Breast epithelium (tissue), 4 donors: ENCODE measurements at regions not wholly inside any gene's neighbourhood (a gene's known extent, or its start where the extent isn't known, plus 50 kb on each side); places are given as distances from the start of the nearest gene placed in this dataset.
"Not testable (repeated sequence)": the region's sequence is repeated elsewhere in the genome, so short reads cannot be mapped to it uniquely, and the experiment has no call there.

Experiments
- DNase-seq, 2 donors: peaks; one replicate each; pipeline ENCODE4 v3.0.0-alpha.2; 2019; ENCODE audit warnings: low spot score in 2 of 2
- H3K27ac ChIP-seq, 2 donors: fragments of 200-600 bp; sonication (generic) in 1 of 2; one replicate each; pipeline ENCODE4 v1.5.1; 2016 to 2019; ENCODE audit warnings: mild to moderate bottlenecking in 1 of 2
- H3K27me3 ChIP-seq, 2 donors: fragments of 200-600 bp; sonication (generic) in 1 of 2; one replicate each; pipeline versions ENCODE4 v1.5.1 to v1.6.0; 2017 to 2019; ENCODE audit warnings: control low read depth in 1 of 2, mild to moderate bottlenecking in 1 of 2
- H3K36me3 ChIP-seq: fragments of 200-600 bp; one replicate; pipeline ENCODE4 v1.5.1; 2019
- H3K4me1 ChIP-seq, 2 donors: fragments of 200-600 bp; sonication (generic); one replicate each; pipeline ENCODE4 v1.5.1; 2016 to 2019; ENCODE audit warnings: control low read depth in 1 of 2
- H3K4me3 ChIP-seq, 3 donors: fragments of 200-600 bp; sonication (generic); 1 replicate in 2 of 3; 2 replicates in 1 of 3; pipeline ENCODE4 v1.5.1; 2016 to 2019; ENCODE audit warnings: mild to moderate bottlenecking in 3 of 3, moderate library complexity in 2 of 3
- H3K9me3 ChIP-seq, 2 donors: fragments of 200-600 bp; sonication (generic) in 1 of 2; one replicate each; pipeline ENCODE4 v1.5.1; 2016 to 2019; ENCODE audit warnings: control low read depth in 1 of 2
- POLR2A ChIP-seq: fragments of 450-650 bp; IDR thresholded peaks from one replicate; pipeline ENCODE4 v1.6.1; 2016; ENCODE audit warnings: antibody characterized with exemption, mild to moderate bottlenecking, moderate library complexity
- POLR2AphosphoS5 ChIP-seq, 3 donors: sonication (generic); formaldehyde crosslinking; IDR thresholded peaks; one replicate each; pipeline ENCODE4 v1.6.1; 2017; ENCODE audit warnings: antibody characterized with exemption in 3 of 3
- intact Hi-C: fragments of 100-400 bp; cut with DNase I; formaldehyde crosslinking; loops from one replicate; pipeline ENCODE4 v1.15.1; 2023; ENCODE audit warnings: low total_unique reads
- TF ChIP-seq, protein P1 (sequence below), 3 donors: fragments of 450-650 bp; IDR thresholded peaks; one replicate each; pipeline ENCODE4 v1.5.1; 2016 to 2017; ENCODE audit warnings: antibody characterized with exemption in 3 of 3, mild to moderate bottlenecking in 3 of 3, moderate library complexity in 3 of 3

DNA sequence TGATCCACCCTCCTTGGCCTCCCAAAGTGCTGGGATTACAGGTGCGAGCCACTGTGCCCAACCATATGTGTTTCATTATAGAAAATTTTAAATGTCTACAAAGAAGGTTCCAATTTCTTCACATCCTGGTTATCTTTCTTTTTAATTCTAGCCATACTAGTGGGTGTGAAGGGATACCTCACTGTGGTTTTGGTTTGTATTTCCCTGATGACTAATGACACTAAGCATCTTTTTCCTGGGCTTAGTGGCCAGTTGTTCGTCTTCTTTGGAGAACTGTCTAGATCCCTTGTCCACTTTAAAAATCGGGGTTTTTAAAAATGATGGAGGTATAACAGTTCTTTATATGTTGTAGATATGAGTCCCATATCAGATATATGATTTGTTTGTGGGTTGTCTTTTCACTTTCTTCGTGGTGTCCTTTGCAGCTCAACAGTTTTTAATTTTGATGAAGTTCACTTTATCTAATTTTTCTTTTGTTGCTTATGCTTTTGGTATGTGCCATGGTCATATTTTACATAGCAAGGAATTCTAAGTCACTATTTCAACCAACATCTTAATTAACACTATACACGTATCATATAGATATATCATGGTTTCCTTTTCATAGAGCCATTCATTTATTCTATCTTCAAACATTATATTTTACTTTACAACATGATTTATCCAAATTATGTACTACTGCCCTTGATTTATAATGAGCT lies 135.0 kb upstream of the RIOK3 start:
- intact Hi-C loops: no loop called here
- Histone ChIP-seq H3K9me3 (no peaks in the 10 kb centered on the region), H3K36me3 (no peaks in the 10 kb centered on the region), H3K27me3 (no peaks in the 10 kb centered on the region), H3K4me1 (no peaks in the 10 kb centered on the region), H3K27ac (no peak overlapping the region), H3K4me3 (no peak overlapping the region)
- TF ChIP-seq, protein P1, sequence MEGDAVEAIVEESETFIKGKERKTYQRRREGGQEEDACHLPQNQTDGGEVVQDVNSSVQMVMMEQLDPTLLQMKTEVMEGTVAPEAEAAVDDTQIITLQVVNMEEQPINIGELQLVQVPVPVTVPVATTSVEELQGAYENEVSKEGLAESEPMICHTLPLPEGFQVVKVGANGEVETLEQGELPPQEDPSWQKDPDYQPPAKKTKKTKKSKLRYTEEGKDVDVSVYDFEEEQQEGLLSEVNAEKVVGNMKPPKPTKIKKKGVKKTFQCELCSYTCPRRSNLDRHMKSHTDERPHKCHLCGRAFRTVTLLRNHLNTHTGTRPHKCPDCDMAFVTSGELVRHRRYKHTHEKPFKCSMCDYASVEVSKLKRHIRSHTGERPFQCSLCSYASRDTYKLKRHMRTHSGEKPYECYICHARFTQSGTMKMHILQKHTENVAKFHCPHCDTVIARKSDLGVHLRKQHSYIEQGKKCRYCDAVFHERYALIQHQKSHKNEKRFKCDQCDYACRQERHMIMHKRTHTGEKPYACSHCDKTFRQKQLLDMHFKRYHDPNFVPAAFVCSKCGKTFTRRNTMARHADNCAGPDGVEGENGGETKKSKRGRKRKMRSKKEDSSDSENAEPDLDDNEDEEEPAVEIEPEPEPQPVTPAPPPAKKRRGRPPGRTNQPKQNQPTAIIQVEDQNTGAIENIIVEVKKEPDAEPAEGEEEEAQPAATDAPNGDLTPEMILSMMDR (IDR thresholded peaks at IDR 0.05): no peak
- TF ChIP-seq POLR2AphosphoS5 (IDR thresholded peaks at IDR 0.05) (no peak), POLR2A (no peak)
- no peak for DNase-seq

DNA sequence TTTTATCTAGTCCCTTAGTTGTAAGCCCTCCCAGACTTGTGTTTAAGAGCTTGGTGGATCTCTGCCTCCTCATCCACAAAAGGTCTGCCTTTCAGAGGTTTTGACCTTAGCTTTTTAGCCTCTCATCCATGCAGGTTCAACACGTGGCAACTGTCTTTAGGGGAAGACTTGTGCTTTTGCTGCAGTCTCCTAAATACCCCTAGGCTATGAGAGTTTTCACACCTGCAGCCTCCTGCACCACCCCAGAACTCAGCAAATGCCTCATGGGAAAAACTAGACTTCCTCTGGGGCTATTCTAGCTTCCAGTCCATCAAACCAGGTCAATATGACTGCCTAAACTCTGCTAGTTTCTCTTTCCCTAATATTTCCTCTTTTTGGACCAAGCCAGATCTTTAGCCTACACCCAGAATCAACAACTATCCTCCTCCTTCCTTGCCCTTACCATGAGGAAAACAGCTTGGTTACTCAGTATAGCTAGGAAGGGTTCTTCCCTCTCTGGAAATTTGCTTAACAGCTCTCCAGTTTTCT lies 132.3 kb upstream of the RIOK3 start:
- no peak for DNase-seq
- Histone ChIP-seq H3K4me3 (no peak overlapping the region), H3K36me3 (no peaks in the 10 kb centered on the region), H3K27ac (no peak overlapping the region), H3K27me3 (no peaks in the 10 kb centered on the region), H3K9me3 (no peaks in the 10 kb centered on the region), H3K4me1 (no peaks in the 10 kb centered on the region)
- intact Hi-C loops: loop anchor here (2.0 kb wide), 1 partner anchor 16 kb away; no protein-coding TSS in a partner anchor
- TF ChIP-seq POLR2A (no peak), POLR2AphosphoS5 (IDR thresholded peaks at IDR 0.05) (no peak)
- TF ChIP-seq, protein P1 (IDR thresholded peaks at IDR 0.05): no peak

DNA sequence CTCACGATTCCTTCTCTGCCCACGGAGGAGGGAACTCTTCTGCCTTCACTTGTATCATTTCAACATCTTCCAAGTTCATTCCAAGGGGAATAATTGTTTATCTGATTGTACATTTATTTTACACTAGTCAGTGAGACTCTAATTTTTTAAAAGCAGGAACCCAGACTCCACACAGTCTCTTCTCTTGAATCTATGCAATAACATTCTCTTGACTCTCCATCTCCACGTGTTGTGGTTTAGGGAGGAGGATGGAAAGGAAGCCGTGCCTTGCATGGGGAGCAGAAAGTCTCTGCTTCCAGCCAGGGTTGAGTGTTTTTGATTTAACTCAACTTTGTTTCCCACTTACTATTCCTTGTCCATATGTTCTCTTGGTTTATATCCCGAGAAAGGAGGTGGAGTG lies 131.1 kb upstream of the RIOK3 start:
- H3K9me3 ChIP-seq: no peaks in the 10 kb centered on the region
- no peak for DNase-seq
- no peaks in the 10 kb centered on the region for H3K27me3 ChIP-seq
- H3K4me1 ChIP-seq: no peaks in the 10 kb centered on the region
- no peaks in the 10 kb centered on the region for H3K36me3 ChIP-seq
- intact Hi-C loops: loop anchor here (2.0 kb wide), 1 partner anchor 15 kb away; no protein-coding TSS in a partner anchor
- peak overlapping the region in 1 of 2 donors; percentile 13 for H3K27ac ChIP-seq
- no peak overlapping the region for H3K4me3 ChIP-seq
- TF ChIP-seq POLR2A: no peak
- no peak for TF ChIP-seq POLR2AphosphoS5 (IDR thresholded peaks at IDR 0.05)

DNA sequence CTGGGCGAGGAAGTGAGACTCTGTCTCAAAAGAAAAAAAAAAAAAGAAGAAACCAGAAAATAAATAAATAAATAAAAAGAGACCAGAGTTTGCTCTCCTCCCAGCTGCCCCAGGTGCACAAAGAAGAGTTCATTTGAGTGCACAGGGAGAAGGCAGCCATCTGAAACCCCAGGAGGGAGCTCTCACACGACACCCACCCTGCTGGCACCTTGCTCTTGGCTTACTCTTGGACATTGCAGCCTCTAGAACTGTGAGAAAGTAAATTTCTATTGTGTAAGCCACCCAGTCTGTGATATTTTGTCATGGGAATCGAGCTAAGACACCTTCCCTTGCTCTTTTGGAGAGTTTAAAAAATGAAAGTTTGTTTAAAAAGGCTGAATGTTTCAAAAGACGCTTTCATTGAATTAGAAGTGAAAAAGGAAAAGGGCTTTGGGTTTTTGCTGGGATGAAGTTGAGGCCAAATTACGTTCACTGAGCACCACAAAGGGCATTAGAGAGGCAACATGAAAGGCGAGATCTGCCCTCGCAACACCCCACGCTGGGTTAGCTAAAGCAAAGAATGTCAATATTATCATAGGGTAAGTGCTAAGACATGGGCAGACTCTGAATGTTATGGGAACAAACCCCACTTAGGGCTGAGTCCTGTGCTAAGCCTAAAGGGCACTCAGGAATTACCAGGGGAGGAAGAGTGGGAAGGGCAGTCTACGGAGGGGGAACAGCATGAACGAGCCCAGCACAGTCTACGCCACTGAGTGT lies 128.9 kb upstream of the RIOK3 start:
- Histone ChIP-seq H3K4me1 (no peaks in the 10 kb centered on the region), H3K36me3 (no peaks in the 10 kb centered on the region), H3K4me3 (no peak overlapping the region), H3K27me3 (no peaks in the 10 kb centered on the region), H3K27ac (peak overlapping the region; percentile 20 to 26), H3K9me3 (no peaks in the 10 kb centered on the region)
- intact Hi-C loops: no loop called here
- TF ChIP-seq, protein P1 (IDR thresholded peaks at IDR 0.05): no peak
- TF ChIP-seq POLR2A (no peak), POLR2AphosphoS5 (IDR thresholded peaks at IDR 0.05) (no peak)
- DNase-seq: no peak

DNA sequence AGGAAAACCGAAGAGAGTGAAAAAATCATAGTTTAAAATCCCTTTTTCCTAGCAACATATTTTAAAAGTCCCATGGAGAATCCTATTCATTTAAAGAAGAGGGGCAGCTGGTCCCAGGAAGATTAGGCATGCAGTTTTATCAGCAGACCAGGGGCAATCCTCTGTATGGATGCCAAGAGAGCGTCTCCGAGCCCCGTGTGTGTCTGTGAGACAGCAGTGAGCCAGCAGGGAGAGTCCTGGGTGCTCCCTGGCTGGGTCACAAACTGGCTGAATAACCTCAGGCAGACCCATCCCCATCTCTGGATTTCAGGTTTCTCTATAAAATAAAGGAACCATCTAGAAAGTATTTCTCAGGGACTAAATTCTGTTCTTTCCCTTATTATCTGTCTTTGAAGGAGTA lies 128.2 kb upstream of the RIOK3 start:
- no peak for DNase-seq
- Histone ChIP-seq H3K36me3 (no peaks in the 10 kb centered on the region), H3K27ac (peak overlapping the region; percentile 20 to 26), H3K4me3 (no peak overlapping the region), H3K4me1 (no peaks in the 10 kb centered on the region), H3K27me3 (no peaks in the 10 kb centered on the region), H3K9me3 (no peaks in the 10 kb centered on the region)
- TF ChIP-seq POLR2A (no peak), POLR2AphosphoS5 (IDR thresholded peaks at IDR 0.05) (no peak)
- TF ChIP-seq, protein P1 (IDR thresholded peaks at IDR 0.05): no peak
- intact Hi-C loops: no loop called here

DNA sequence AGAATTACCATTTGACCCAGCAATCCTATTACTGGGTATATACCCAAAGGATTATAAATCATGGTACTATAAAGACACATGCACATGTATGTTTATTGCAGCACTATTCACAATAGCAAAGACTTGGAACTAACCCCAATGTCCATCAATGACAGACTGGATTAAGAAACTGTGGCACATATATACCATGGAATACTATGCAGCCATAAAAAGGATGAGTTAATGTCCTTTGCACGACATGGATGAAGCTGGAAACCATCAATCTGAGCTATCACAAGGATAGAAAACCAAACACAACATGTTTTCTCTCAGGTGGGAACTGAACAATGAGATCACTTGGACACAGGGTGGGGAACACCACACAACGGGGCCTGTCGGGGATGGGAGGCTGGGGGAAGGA lies 123.4 kb upstream of the RIOK3 start:
- H3K4me1 ChIP-seq, H3K9me3 ChIP-seq, intact Hi-C loops, H3K36me3 ChIP-seq, DNase-seq, H3K27me3 ChIP-seq: not testable (repeated sequence)
- Histone ChIP-seq H3K27ac (peak overlapping the region in 1 of 2 donors; percentile 32), H3K4me3 (peak overlapping the region in 1 of 3 donors; percentile 22)
